ENCODE measurements at regions not wholly inside any gene's neighbourhood (a gene's known extent, or its start where the extent isn't known, plus 50 kb on each side); places are given as distances from the start of the nearest gene placed in this dataset.

GRCh38 chr1:80918380-80918779 lies 882.4 kb upstream of the ADGRL2 start:
- CTCF ChIA-PET: no interaction called here
- ATAC-seq (no peak), DNase-seq (no peak)
- no peaks in the 10 kb centered on the region for H3K4me1 Mint-ChIP-seq
- H3K9me3 Mint-ChIP-seq (ENCODE audit: low read depth): no peaks in the 10 kb centered on the region
- no peaks in the 10 kb centered on the region for H3K27me3 Mint-ChIP-seq
- no peak overlapping the region for H3K27ac Mint-ChIP-seq
- no peaks in the 10 kb centered on the region for H3K36me3 Mint-ChIP-seq
- no peak overlapping the region for H3K4me3 Mint-ChIP-seq

GRCh38 chr1:80917826-80918225 lies 882.9 kb upstream of the ADGRL2 start:
- CTCF ChIA-PET: no interaction called here

DNA sequence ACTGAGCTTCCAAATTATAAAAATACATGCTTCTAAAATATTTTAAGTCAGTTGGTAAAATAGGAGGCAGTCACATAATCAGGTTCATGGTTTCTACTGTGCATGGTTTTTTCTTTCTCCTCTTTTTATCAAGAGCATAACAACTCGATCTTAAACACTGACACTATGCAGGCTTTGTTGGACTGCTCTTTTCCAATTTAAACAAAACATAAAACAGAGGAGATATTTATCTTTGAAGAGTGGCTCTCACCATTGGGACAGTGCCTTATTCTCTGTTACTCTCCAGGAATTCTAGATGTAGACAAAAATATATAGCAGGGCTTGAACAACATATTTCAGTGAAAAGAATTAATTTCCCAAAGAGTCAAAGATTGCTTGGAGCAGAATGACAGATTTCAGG lies 883.5 kb upstream of the ADGRL2 start:
- Mint-ChIP-seq H3K27me3 (no peaks in the 10 kb centered on the region), H3K4me3 (no peak overlapping the region), H3K9me3 (ENCODE audit: low read depth) (peaks cover 4% of the 10 kb centered on the region), H3K4me1 (no peaks in the 10 kb centered on the region), H3K36me3 (no peaks in the 10 kb centered on the region), H3K27ac (no peak overlapping the region)
- DNase-seq: no peak
- no peak for ATAC-seq
- CTCF ChIA-PET: no interaction called here

More at GRCh38 chr1:80917826-80918225, 882.9 kb upstream of the ADGRL2 start:
- DNase-seq (no peak), ATAC-seq (no peak)
- H3K4me1 Mint-ChIP-seq: no peaks in the 10 kb centered on the region
- no peak overlapping the region for H3K4me3 Mint-ChIP-seq
- H3K27me3 Mint-ChIP-seq: no peaks in the 10 kb centered on the region
- no peak overlapping the region for H3K27ac Mint-ChIP-seq
- H3K9me3 Mint-ChIP-seq (ENCODE audit: low read depth): peaks cover 2% of the 10 kb centered on the region
- no peaks in the 10 kb centered on the region for H3K36me3 Mint-ChIP-seq

DNA sequence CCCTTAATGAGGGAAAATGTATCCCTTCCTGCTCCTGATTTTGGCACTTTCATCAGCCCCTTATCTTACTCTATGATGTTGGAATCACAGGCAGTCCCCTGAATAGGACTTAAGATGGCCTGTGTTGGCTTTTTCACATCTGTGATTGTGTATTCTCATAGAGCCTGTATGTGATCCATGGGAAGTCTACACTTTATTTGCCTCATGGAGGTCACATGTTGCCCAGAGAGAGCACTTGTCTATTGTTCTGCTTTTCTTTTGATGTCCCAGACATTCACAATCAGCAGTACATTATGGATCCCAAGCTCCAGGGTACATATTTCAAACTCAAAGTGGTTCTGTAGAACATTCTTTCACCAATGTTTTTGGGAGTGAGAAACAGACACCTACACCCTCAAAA lies 885.2 kb upstream of the ADGRL2 start:
- Mint-ChIP-seq H3K36me3 (no peaks in the 10 kb centered on the region), H3K27ac (no peak overlapping the region), H3K4me3 (no peak overlapping the region), H3K4me1 (no peaks in the 10 kb centered on the region), H3K27me3 (no peaks in the 10 kb centered on the region), H3K9me3 (ENCODE audit: low read depth) (peaks cover 4% of the 10 kb centered on the region)
- DNase-seq (no peak), ATAC-seq (no peak)
- CTCF ChIA-PET: no interaction called here

DNA sequence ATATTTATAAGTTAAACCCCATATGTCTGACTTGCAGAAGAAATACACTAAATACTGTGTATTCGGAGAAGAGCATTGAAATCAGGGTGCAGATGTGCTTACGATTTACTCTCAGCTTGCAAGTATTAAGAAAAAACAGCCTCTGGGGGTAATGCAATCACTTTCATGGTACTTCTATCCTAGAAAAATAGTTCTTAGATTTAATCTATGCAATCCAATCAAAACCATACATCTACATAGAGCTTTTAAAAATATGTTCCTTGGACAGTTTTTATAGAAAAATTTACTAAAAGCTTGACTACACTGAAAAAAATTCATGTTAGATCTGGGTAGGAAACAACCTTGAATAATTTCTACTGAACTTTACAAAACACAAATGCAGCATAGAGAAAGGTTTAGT lies 890.3 kb upstream of the ADGRL2 start:
- Mint-ChIP-seq H3K27ac (no peak overlapping the region), H3K27me3 (no peaks in the 10 kb centered on the region), H3K9me3 (ENCODE audit: low read depth) (peaks cover 9% of the 10 kb centered on the region), H3K36me3 (no peaks in the 10 kb centered on the region), H3K4me3 (no peak overlapping the region), H3K4me1 (no peaks in the 10 kb centered on the region)
- DNase-seq: no peak
- CTCF ChIA-PET: no interaction called here
- ATAC-seq: no peak

DNA sequence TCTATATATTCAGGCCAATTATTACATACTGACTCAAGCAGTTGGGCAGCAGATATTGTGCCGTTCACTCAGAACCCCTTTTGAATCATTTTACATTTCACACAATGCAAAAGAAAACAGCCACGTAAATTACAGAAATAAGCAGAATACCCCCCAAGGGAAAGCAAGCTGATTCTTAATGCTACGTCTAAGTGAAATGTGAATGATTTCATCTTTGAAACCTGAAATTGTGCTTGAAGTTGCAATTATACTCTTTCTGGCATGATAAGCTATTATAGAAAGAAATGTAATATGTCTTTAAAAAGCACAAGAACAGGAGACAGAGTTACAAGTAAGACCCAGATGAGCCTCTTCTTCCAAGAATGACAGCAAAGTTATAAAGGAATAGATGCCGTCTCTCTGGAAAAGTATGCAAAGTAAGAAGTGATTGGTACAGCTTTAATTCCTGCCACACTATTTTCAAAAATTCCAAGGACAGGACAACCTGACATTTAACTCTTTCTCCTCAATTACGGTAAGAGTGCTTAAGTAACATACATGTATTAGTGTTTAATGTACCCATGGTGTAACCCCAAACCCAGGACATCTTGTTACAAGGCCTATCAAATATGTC lies 891.5 kb upstream of the ADGRL2 start:
- H3K27me3 Mint-ChIP-seq: no peaks in the 10 kb centered on the region
- no peaks in the 10 kb centered on the region for H3K4me1 Mint-ChIP-seq

GRCh38 chr1:80896781-80897356 lies 903.9 kb upstream of the ADGRL2 start:
- Mint-ChIP-seq H3K4me3 (no peak overlapping the region), H3K27me3 (no peaks in the 10 kb centered on the region), H3K9me3 (ENCODE audit: low read depth) (peaks cover 1% of the 10 kb centered on the region), H3K27ac (no peak overlapping the region), H3K4me1 (no peaks in the 10 kb centered on the region), H3K36me3 (no peaks in the 10 kb centered on the region)
- DNase-seq (no peak), ATAC-seq (no peak)
- CTCF ChIA-PET: no interaction called here

More for the DNA sequence above, 891.5 kb upstream of the ADGRL2 start:
- no peak overlapping the region for H3K27ac Mint-ChIP-seq
- ATAC-seq (no peak), DNase-seq (no peak)
- H3K36me3 Mint-ChIP-seq: no peaks in the 10 kb centered on the region
- no peak overlapping the region for H3K4me3 Mint-ChIP-seq
- H3K9me3 Mint-ChIP-seq (ENCODE audit: low read depth): peaks cover 9% of the 10 kb centered on the region
- CTCF ChIA-PET: no interaction called here

DNA sequence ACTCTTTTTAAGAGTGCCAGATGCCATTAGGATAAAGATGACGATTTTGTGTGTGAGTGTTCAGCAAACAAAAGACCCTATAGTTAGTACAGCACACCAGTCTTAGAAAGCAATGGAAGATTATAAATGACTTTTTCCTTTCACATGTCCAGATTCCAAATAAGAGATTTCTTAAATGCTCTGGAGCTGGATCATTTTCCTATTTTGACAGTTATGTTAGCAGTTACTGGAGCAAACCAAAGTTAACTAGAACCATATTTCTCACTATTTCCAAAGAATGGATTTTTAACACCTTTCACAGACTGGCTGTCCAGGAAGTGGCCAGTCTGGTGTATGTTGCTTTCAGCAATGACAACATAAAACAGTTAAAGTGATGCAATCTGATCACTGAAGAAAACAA lies 905.8 kb upstream of the ADGRL2 start:
- Mint-ChIP-seq H3K9me3 (ENCODE audit: low read depth) (peaks cover 1% of the 10 kb centered on the region), H3K4me1 (no peaks in the 10 kb centered on the region), H3K4me3 (no peak overlapping the region), H3K36me3 (no peaks in the 10 kb centered on the region), H3K27ac (no peak overlapping the region), H3K27me3 (no peaks in the 10 kb centered on the region)
- CTCF ChIA-PET: no interaction called here
- ATAC-seq (no peak), DNase-seq (no peak)

DNA sequence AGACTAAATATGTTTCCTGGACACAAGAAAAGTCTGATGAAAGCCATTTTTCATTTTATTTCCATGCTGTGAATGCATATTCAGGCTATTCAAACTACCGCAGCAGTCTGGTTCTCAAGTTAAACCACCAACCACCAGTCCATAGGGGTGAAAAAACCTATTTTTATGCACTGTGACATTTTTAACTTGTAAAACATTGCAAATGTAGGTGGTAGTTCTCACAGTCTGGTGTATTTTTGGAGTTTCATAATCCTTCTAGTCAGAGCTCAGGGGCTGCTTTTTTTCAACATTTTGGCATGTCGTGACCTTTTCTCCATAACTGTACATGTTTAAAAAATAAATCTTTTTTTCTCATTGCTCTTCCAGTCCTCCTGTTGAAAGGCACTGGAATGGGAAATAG lies 907.6 kb upstream of the ADGRL2 start:
- H3K9me3 Mint-ChIP-seq (ENCODE audit: low read depth): peaks cover 1% of the 10 kb centered on the region
- no peak for ATAC-seq
- DNase-seq: no peak
- no peaks in the 10 kb centered on the region for H3K36me3 Mint-ChIP-seq
- H3K27me3 Mint-ChIP-seq: no peaks in the 10 kb centered on the region
- H3K4me3 Mint-ChIP-seq: no peak overlapping the region
- CTCF ChIA-PET: no interaction called here
- H3K4me1 Mint-ChIP-seq: no peaks in the 10 kb centered on the region
- H3K27ac Mint-ChIP-seq: no peak overlapping the region

DNA sequence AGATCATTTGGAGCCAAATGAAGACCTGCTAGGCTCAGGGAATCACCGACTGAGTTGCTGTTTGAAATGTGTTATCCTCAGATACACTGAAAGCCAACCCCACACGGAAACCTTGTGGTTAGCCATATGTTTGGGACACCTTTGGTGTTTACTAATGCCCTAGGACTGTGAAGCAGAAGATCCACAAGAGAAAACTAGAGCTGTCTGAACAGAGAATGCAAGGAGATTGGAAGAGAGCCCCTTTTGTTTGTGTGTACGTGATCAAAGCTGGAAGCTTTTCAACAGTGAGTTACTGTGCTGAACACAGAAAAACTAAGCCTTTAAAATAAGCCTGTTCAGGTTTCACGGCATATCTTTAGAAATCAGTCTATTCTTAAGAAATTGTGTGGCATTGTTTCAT lies 908.2 kb upstream of the ADGRL2 start:
- Mint-ChIP-seq H3K4me3 (no peak overlapping the region), H3K27ac (no peak overlapping the region), H3K36me3 (no peaks in the 10 kb centered on the region), H3K9me3 (ENCODE audit: low read depth) (peaks cover 1% of the 10 kb centered on the region), H3K4me1 (no peaks in the 10 kb centered on the region), H3K27me3 (no peaks in the 10 kb centered on the region)
- ATAC-seq: no peak
- no peak for DNase-seq
- CTCF ChIA-PET: no interaction called here

DNA sequence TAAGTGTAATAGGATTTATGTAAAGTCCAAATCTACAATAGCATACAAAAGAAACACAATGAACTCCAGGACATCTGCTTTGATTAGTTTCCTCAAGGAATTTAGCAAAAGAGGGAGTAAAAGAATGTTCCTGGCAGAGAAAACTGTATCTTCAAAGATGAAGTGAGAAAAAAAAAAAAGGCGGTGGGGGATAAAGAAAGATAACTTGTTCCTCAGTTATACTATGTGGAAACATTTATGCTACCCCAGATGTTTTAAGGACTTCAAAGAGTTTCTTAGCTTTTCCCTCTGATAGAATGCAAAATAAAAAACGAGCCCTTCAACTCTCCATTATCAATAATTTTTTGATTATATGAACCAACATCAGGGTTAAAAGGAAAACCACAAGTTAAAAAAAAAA lies 908.9 kb upstream of the ADGRL2 start:
- H3K9me3 Mint-ChIP-seq (ENCODE audit: low read depth): peaks cover 1% of the 10 kb centered on the region
- H3K4me3 Mint-ChIP-seq: no peak overlapping the region
- no peaks in the 10 kb centered on the region for H3K27me3 Mint-ChIP-seq
- CTCF ChIA-PET: no interaction called here
- no peak for DNase-seq
- no peak overlapping the region for H3K27ac Mint-ChIP-seq
- H3K36me3 Mint-ChIP-seq: no peaks in the 10 kb centered on the region
- H3K4me1 Mint-ChIP-seq: no peaks in the 10 kb centered on the region
- ATAC-seq: no peak

DNA sequence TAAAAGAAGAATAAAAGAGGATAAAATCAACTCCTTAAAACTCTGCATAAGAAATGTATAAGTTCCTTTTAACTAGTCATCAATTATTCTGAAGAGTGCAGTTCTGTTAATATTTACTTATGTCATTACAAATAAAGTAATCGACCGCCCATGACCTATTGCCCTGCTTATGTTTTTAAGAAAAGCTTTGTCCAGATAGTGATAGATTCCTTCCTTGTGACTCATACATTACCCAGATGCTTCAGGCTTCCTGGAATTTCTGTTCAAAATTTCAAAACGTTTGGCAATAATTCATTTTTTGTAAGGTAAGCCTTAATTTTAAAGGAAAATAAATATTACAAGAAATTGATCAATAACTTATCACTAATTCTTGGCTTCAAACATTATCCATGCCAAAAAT lies 918.2 kb upstream of the ADGRL2 start:
- H3K4me1 Mint-ChIP-seq: no peaks in the 10 kb centered on the region
- ATAC-seq: no peak
- H3K4me3 Mint-ChIP-seq: no peak overlapping the region
- CTCF ChIA-PET: no interaction called here
- H3K27me3 Mint-ChIP-seq: no peaks in the 10 kb centered on the region
- peaks cover 5% of the 10 kb centered on the region for H3K9me3 Mint-ChIP-seq (ENCODE audit: low read depth)
- H3K27ac Mint-ChIP-seq: no peak overlapping the region
- no peak for DNase-seq
- H3K36me3 Mint-ChIP-seq: no peaks in the 10 kb centered on the region

- H3K4me3 Mint-ChIP-seq: no peak overlapping the region
- CTCF ChIA-PET: no interaction called here
- DNase-seq (no peak), ATAC-seq (no peak)
- H3K36me3 Mint-ChIP-seq: no peaks in the 10 kb centered on the region
- no peak overlapping the region for H3K27ac Mint-ChIP-seq
- H3K4me1 Mint-ChIP-seq: no peaks in the 10 kb centered on the region
- H3K9me3 Mint-ChIP-seq (ENCODE audit: low read depth): peaks cover 11% of the 10 kb centered on the region
- H3K27me3 Mint-ChIP-seq: no peaks in the 10 kb centered on the region
Observed at GRCh38 chr1:80878343-80878742, 922.4 kb upstream of the ADGRL2 start.

DNA sequence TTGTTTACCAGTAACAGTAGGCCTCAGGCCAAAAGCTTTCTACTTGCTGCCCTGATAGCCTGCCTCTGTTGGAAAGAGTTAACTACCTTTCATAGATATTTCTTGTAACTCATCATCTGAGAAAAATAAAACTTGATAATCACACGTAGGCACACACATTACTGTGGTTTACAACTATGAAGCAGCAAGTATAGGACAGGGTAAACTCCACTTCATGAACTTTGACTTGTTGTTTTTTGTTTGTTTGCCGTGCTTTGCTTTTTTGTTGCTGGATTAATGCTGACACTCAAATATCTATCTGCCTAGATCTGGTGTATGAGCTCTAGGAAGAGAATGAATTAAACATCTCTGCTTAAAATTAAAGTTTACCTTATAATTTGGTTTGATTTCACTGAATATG lies 924.7 kb upstream of the ADGRL2 start:
- ATAC-seq: no peak
- no peak overlapping the region for H3K4me3 Mint-ChIP-seq
- no peaks in the 10 kb centered on the region for H3K36me3 Mint-ChIP-seq
- DNase-seq: no peak
- no peaks in the 10 kb centered on the region for H3K27me3 Mint-ChIP-seq
- no peak overlapping the region for H3K27ac Mint-ChIP-seq
- CTCF ChIA-PET: no interaction called here
- H3K4me1 Mint-ChIP-seq: no peaks in the 10 kb centered on the region
- peaks cover 7% of the 10 kb centered on the region for H3K9me3 Mint-ChIP-seq (ENCODE audit: low read depth)

DNA sequence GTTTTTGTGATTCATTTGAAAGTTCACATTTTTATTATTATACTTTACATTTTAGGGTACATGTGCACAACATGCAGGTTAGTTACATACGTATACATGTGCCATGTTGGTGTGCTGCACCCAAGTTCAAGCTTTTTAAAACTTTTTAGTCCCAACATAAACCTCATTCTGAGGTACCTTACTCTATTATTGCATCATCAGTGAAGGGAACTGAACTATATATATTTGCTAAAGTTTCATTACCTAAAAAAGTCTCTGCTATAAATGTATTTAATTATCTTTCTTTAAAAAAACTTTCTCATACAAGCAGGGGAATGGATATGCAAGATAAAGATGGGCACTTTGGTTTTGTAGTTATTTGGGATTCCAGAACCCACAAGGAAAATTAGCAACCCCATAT lies 931.4 kb upstream of the ADGRL2 start:
- CTCF ChIA-PET: no interaction called here
- no peak for DNase-seq
- H3K36me3 Mint-ChIP-seq: no peaks in the 10 kb centered on the region
- H3K9me3 Mint-ChIP-seq (ENCODE audit: low read depth): peaks cover 10% of the 10 kb centered on the region
- no peak for ATAC-seq
- no peak overlapping the region for H3K4me3 Mint-ChIP-seq
- H3K4me1 Mint-ChIP-seq: no peaks in the 10 kb centered on the region
- H3K27me3 Mint-ChIP-seq: no peaks in the 10 kb centered on the region
- H3K27ac Mint-ChIP-seq: no peak overlapping the region

Measured in activated CD8-positive, alpha-beta memory T cell treated with anti-CD3 and anti-CD28 coated beads, Interleukin-2, amount 10 ng/mL, durations not matched to agents 7 days and 5 days (primary cell).